ENCODE measurements at regions not wholly inside any gene's neighbourhood (a gene's known extent, or its start where the extent isn't known, plus 50 kb on each side); places are given as distances from the start of the nearest gene placed in this dataset.

DNA sequence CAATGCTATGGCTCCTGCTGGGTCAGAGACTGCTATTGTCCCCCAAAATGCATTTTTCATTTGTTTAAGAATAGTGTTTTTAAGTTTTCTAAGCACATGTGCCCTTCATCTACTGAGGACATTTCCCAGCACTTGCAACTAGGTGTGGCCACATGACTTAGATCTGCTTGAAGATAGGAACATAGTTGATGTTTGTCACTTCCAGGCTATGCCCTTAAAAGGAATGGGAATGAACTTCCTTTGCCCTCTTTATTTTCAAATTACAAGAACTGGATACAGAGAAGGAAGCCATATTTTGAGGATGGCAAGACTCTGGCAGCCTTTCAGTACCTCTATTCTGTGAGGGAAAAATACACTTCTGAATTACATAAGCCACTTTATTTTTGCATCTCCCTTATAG, 203.0 kb upstream of the TFAP2D start:
- no peak overlapping the region for H3K27ac ChIP-seq (replicated peaks; ENCODE audit: low read length)
- H3K4ac ChIP-seq (ENCODE audit: low read length) = no peak overlapping the region
- no peak overlapping the region for H3K4me3 ChIP-seq (ENCODE audit: low read length in 2 of 2)
- H2BK12ac ChIP-seq (ENCODE audit: low read length) = no peak overlapping the region
- H2AFZ ChIP-seq (ENCODE audit: low read length) = no peak overlapping the region
- H4K91ac ChIP-seq (ENCODE audit: low read depth, low read length, poor library complexity) = no peak overlapping the region
- DNase-seq (ENCODE audit: low spot score) = no peak
- H3K4me2 ChIP-seq (ENCODE audit: insufficient read depth, low read length, poor library complexity, severe bottlenecking) = no peak overlapping the region
- H3K9me3 ChIP-seq (replicated peaks in 1 of 2; ENCODE audit: control insufficient read depth in 2 of 2, insufficient read depth in 1 of 2, low read depth in 1 of 2, low read length in 2 of 2) = no peaks in the 10 kb centered on the region
- H3K27me3 ChIP-seq (ENCODE audit: control insufficient read depth in 3 of 3, insufficient read depth in 3 of 3, low read depth in 1 of 3, low read length in 3 of 3) = no peaks in the 10 kb centered on the region
- no peaks in the 10 kb centered on the region for H3K36me3 ChIP-seq (replicated peaks in 1 of 2; ENCODE audit: control insufficient read depth in 2 of 2, insufficient read depth in 2 of 2, low read length in 2 of 2)
- H3K14ac ChIP-seq (ENCODE audit: low read length) = no peak overlapping the region
- no peak overlapping the region for H3K23ac ChIP-seq (ENCODE audit: low read depth, low read length, poor library complexity)
- H2BK15ac ChIP-seq (ENCODE audit: low read length) = no peak overlapping the region
- no peaks in the 10 kb centered on the region for H3K79me1 ChIP-seq (ENCODE audit: low read depth, low read length)
- no peak overlapping the region for H3K18ac ChIP-seq (ENCODE audit: low read length)
- H2AK5ac ChIP-seq (ENCODE audit: low read depth, low read length) = no peak overlapping the region
- no peak overlapping the region for H2BK120ac ChIP-seq (ENCODE audit: low read depth, low read length)
- no peaks in the 10 kb centered on the region for H3K4me1 ChIP-seq (ENCODE audit: control insufficient read depth in 2 of 2, insufficient read depth in 1 of 2, low read depth in 1 of 2, low read length in 2 of 2)
- no peak overlapping the region for H3K9ac ChIP-seq (ENCODE audit: low read depth, low read length, poor library complexity)
- H4K8ac ChIP-seq (ENCODE audit: low read depth, low read length) = no peak overlapping the region
- H2BK5ac ChIP-seq (ENCODE audit: low read length) = no peak overlapping the region

- H3K36me3 ChIP-seq (replicated peaks in 1 of 2; ENCODE audit: control insufficient read depth in 2 of 2, insufficient read depth in 2 of 2, low read length in 2 of 2) = no peaks in the 10 kb centered on the region
- no peaks in the 10 kb centered on the region for H3K79me1 ChIP-seq (ENCODE audit: low read depth, low read length)
- no peak overlapping the region for H2BK12ac ChIP-seq (ENCODE audit: low read length)
- H3K4ac ChIP-seq (ENCODE audit: low read length) = no peak overlapping the region
- H3K9me3 ChIP-seq (replicated peaks in 1 of 2; ENCODE audit: control insufficient read depth in 2 of 2, insufficient read depth in 1 of 2, low read depth in 1 of 2, low read length in 2 of 2) = no peaks in the 10 kb centered on the region
- no peak overlapping the region for H3K27ac ChIP-seq (replicated peaks; ENCODE audit: low read length)
- H2AFZ ChIP-seq (ENCODE audit: low read length) = no peak overlapping the region
- no peak overlapping the region for H4K8ac ChIP-seq (ENCODE audit: low read depth, low read length)
- H3K14ac ChIP-seq (ENCODE audit: low read length) = no peak overlapping the region
- no peak overlapping the region for H3K18ac ChIP-seq (ENCODE audit: low read length)
- H3K4me1 ChIP-seq (ENCODE audit: control insufficient read depth in 2 of 2, insufficient read depth in 1 of 2, low read depth in 1 of 2, low read length in 2 of 2) = peaks cover 0 to 1% of the 10 kb centered on the region in 2 donors
- no peak overlapping the region for H2BK15ac ChIP-seq (ENCODE audit: low read length)
- no peak overlapping the region for H3K23ac ChIP-seq (ENCODE audit: low read depth, low read length, poor library complexity)
- H2BK5ac ChIP-seq (ENCODE audit: low read length) = no peak overlapping the region
- no peak overlapping the region for H2BK120ac ChIP-seq (ENCODE audit: low read depth, low read length)
- WGBS, 2 donors (ENCODE audit: extremely low coverage in 2 of 2, insufficient read length in 2 of 2, insufficient replicate concordance in 1 of 2) = no CpG with 5 or more reads among the region's 3 CpGs
- H3K9ac ChIP-seq (ENCODE audit: low read depth, low read length, poor library complexity) = no peak overlapping the region
- H3K4me2 ChIP-seq (ENCODE audit: insufficient read depth, low read length, poor library complexity, severe bottlenecking) = no peak overlapping the region
- H4K91ac ChIP-seq (ENCODE audit: low read depth, low read length, poor library complexity) = no peak overlapping the region
- H3K4me3 ChIP-seq (ENCODE audit: low read length in 2 of 2) = no peak overlapping the region
- no peaks in the 10 kb centered on the region for H3K27me3 ChIP-seq (ENCODE audit: control insufficient read depth in 3 of 3, insufficient read depth in 3 of 3, low read depth in 1 of 3, low read length in 3 of 3)
- no peak overlapping the region for H2AK5ac ChIP-seq (ENCODE audit: low read depth, low read length)
- peak; percentile 37 for DNase-seq (ENCODE audit: low spot score)
Observed at GRCh38 chr6:50520326-50521266, 192.7 kb upstream of the TFAP2D start.

GRCh38 chr6:50524341-50524740, 189.0 kb upstream of the TFAP2D start:
- H2AK5ac ChIP-seq (ENCODE audit: low read depth, low read length) = no peak overlapping the region
- H3K27me3 ChIP-seq (ENCODE audit: control insufficient read depth in 3 of 3, insufficient read depth in 3 of 3, low read depth in 1 of 3, low read length in 3 of 3) = no peaks in the 10 kb centered on the region
- no peak overlapping the region for H2BK5ac ChIP-seq (ENCODE audit: low read length)
- H2AFZ ChIP-seq (ENCODE audit: low read length) = no peak overlapping the region
- no peak overlapping the region for H3K14ac ChIP-seq (ENCODE audit: low read length)
- no peak overlapping the region for H3K23ac ChIP-seq (ENCODE audit: low read depth, low read length, poor library complexity)
- H2BK12ac ChIP-seq (ENCODE audit: low read length) = no peak overlapping the region
- DNase-seq (ENCODE audit: low spot score) = no peak
- no peak overlapping the region for H3K4me2 ChIP-seq (ENCODE audit: insufficient read depth, low read length, poor library complexity, severe bottlenecking)
- no peak overlapping the region for H3K4me3 ChIP-seq (ENCODE audit: low read length in 2 of 2)
- H4K8ac ChIP-seq (ENCODE audit: low read depth, low read length) = no peak overlapping the region
- no peak overlapping the region for H2BK120ac ChIP-seq (ENCODE audit: low read depth, low read length)
- H3K4me1 ChIP-seq (ENCODE audit: control insufficient read depth in 2 of 2, insufficient read depth in 1 of 2, low read depth in 1 of 2, low read length in 2 of 2) = peaks cover 0 to 1% of the 10 kb centered on the region in 2 donors
- no peaks in the 10 kb centered on the region for H3K79me1 ChIP-seq (ENCODE audit: low read depth, low read length)
- no peak overlapping the region for H3K18ac ChIP-seq (ENCODE audit: low read length)
- no peak overlapping the region for H3K27ac ChIP-seq (replicated peaks; ENCODE audit: low read length)
- H2BK15ac ChIP-seq (ENCODE audit: low read length) = no peak overlapping the region
- no peaks in the 10 kb centered on the region for H3K36me3 ChIP-seq (replicated peaks in 1 of 2; ENCODE audit: control insufficient read depth in 2 of 2, insufficient read depth in 2 of 2, low read length in 2 of 2)
- no peak overlapping the region for H3K4ac ChIP-seq (ENCODE audit: low read length)
- no peak overlapping the region for H3K9ac ChIP-seq (ENCODE audit: low read depth, low read length, poor library complexity)
- no peaks in the 10 kb centered on the region for H3K9me3 ChIP-seq (replicated peaks in 1 of 2; ENCODE audit: control insufficient read depth in 2 of 2, insufficient read depth in 1 of 2, low read depth in 1 of 2, low read length in 2 of 2)
- no peak overlapping the region for H4K91ac ChIP-seq (ENCODE audit: low read depth, low read length, poor library complexity)

- Histone ChIP-seq H3K27ac (replicated peaks; ENCODE audit: low read length) (no peak overlapping the region), H4K8ac (ENCODE audit: low read depth, low read length) (no peak overlapping the region), H3K9ac (ENCODE audit: low read depth, low read length, poor library complexity) (no peak overlapping the region)
Observed at GRCh38 chr6:50527985-50528384, 185.3 kb upstream of the TFAP2D start.

More at GRCh38 chr6:50527985-50528384, 185.3 kb upstream of the TFAP2D start:
- Histone ChIP-seq H3K23ac (ENCODE audit: low read depth, low read length, poor library complexity) (no peak overlapping the region), H3K14ac (ENCODE audit: low read length) (no peak overlapping the region), H3K4me3 (ENCODE audit: low read length in 2 of 2) (no peak overlapping the region), H4K91ac (ENCODE audit: low read depth, low read length, poor library complexity) (no peak overlapping the region), H3K36me3 (replicated peaks in 1 of 2; ENCODE audit: control insufficient read depth in 2 of 2, insufficient read depth in 2 of 2, low read length in 2 of 2) (no peaks in the 10 kb centered on the region), H3K18ac (ENCODE audit: low read length) (no peak overlapping the region), H3K4me2 (ENCODE audit: insufficient read depth, low read length, poor library complexity, severe bottlenecking) (no peak overlapping the region), H3K4me1 (ENCODE audit: control insufficient read depth in 2 of 2, insufficient read depth in 1 of 2, low read depth in 1 of 2, low read length in 2 of 2) (no peaks in the 10 kb centered on the region), H2AK5ac (ENCODE audit: low read depth, low read length) (no peak overlapping the region), H2BK120ac (ENCODE audit: low read depth, low read length) (no peak overlapping the region), H2BK12ac (ENCODE audit: low read length) (no peak overlapping the region), H3K4ac (ENCODE audit: low read length) (no peak overlapping the region), H2AFZ (ENCODE audit: low read length) (no peak overlapping the region), H3K27me3 (ENCODE audit: control insufficient read depth in 3 of 3, insufficient read depth in 3 of 3, low read depth in 1 of 3, low read length in 3 of 3) (no peaks in the 10 kb centered on the region), H3K79me1 (ENCODE audit: low read depth, low read length) (no peaks in the 10 kb centered on the region), H3K9me3 (replicated peaks in 1 of 2; ENCODE audit: control insufficient read depth in 2 of 2, insufficient read depth in 1 of 2, low read depth in 1 of 2, low read length in 2 of 2) (no peaks in the 10 kb centered on the region), H2BK15ac (ENCODE audit: low read length) (no peak overlapping the region), H2BK5ac (ENCODE audit: low read length) (no peak overlapping the region)
- no CpG with 5 or more reads among the region's 2 CpGs for WGBS, 2 donors (ENCODE audit: extremely low coverage in 2 of 2, insufficient read length in 2 of 2, insufficient replicate concordance in 1 of 2)
- DNase-seq (ENCODE audit: low spot score) = no peak

Data from neuronal stem cell (in vitro differentiated cells).